IMR-90 (cell line): ENCODE measurements at regions not wholly inside any gene's neighbourhood (a gene's known extent, or its start where the extent isn't known, plus 50 kb on each side); places are given as distances from the start of the nearest gene placed in this dataset.
A peak's percentile ranks its signal among the peaks of the same experiment; 100 is the strongest.

Experiments used
- ATAC-seq: fragments of 200-7000 bp; cut with Tn5 transposase; 2 replicates; pipeline ENCODE4 v1.9.1; 2020; ENCODE audit warnings: low read depth, mild to moderate bottlenecking, moderate library complexity
- BruUV-seq: library from RNA; stranded (reverse); fragments of 400-500 nt; replicated peaks from 2 replicates; lab custom pipeline; 2021; lab: Mats Ljungman, UMichigan
- CTCF ChIA-PET: fragments of 300-600 bp; formaldehyde crosslinking; extraction: SDS; loops from one replicate; lab custom pipeline; 2021; ENCODE audit warnings: antibody characterized with exemption; lab: Yijun Ruan, JAX
- POLR2A ChIA-PET: fragments of 300-600 bp; sonication (Branson Sonifier 250); formaldehyde crosslinking; loops from one replicate; lab custom pipeline; 2022; ENCODE audit warnings: antibody characterized with exemption; ENCODE audit not compliant: unreplicated experiment; lab: Charles Lee
- DNase-seq: peaks from one replicate; pipeline ENCODE4 v3.0.0; 2013
- H2AFZ ChIP-seq: replicated peaks from 2 replicates; pipeline ENCODE3; 2013; ENCODE audit warnings: low read length, mild to moderate bottlenecking; ENCODE audit not compliant: poor library complexity
- H2AK5ac ChIP-seq: 2 replicates; pipeline ENCODE4 v1.6.1; 2013; ENCODE audit warnings: low read depth, low read length, inconsistent platforms
- H2AK9ac ChIP-seq: replicated peaks from 2 replicates; pipeline ENCODE3; 2013; ENCODE audit warnings: mild to moderate bottlenecking, low read depth, low read length, moderate library complexity; ENCODE audit not compliant: poor library complexity
- H2BK120ac ChIP-seq: 2 replicates; pipeline ENCODE4 v1.6.1; 2013; ENCODE audit warnings: low read depth, low read length, inconsistent platforms
- H2BK15ac ChIP-seq: 3 replicates; pipeline ENCODE4 v1.6.1; 2013; ENCODE audit warnings: low read depth, low read length, inconsistent platforms
- H2BK20ac ChIP-seq: 2 replicates; pipeline ENCODE4 v1.6.1; 2013; ENCODE audit warnings: low read depth, mild to moderate bottlenecking, inconsistent platforms, low read length, moderate library complexity
- H2BK5ac ChIP-seq: 2 replicates; pipeline ENCODE4 v1.6.1; 2013; ENCODE audit warnings: mild to moderate bottlenecking, low read depth, low read length, inconsistent platforms; ENCODE audit not compliant: poor library complexity, severe bottlenecking
- H3K14ac ChIP-seq: replicated peaks from 2 replicates; pipeline ENCODE4 v1.6.1; 2013; ENCODE audit warnings: low read depth, low read length, inconsistent platforms
- H3K18ac ChIP-seq: 2 replicates; pipeline ENCODE4 v1.6.1; 2013; ENCODE audit warnings: low read depth, low read length, control low read depth
- H3K23ac ChIP-seq: 2 replicates; pipeline ENCODE4 v1.6.1; 2013; ENCODE audit warnings: low read depth, low read length, inconsistent platforms
- H3K27ac ChIP-seq: 2 replicates; pipeline ENCODE4 v1.5.1; 2013; ENCODE audit warnings: mild to moderate bottlenecking, control low read depth, low read length; ENCODE audit not compliant: insufficient read depth
- H3K27me3 ChIP-seq: 2 replicates; pipeline ENCODE4 v1.6.1; 2013; ENCODE audit warnings: low read length; ENCODE audit not compliant: control insufficient read depth, insufficient read depth
- H3K36me3 ChIP-seq: 2 replicates; pipeline ENCODE4 v1.6.1; 2013; ENCODE audit warnings: low read length, mixed read lengths; ENCODE audit not compliant: control insufficient read depth, insufficient read depth
- H3K4ac ChIP-seq: 2 replicates; pipeline ENCODE4 v1.6.1; 2013; ENCODE audit warnings: low read depth, low read length, inconsistent platforms
- H3K4me1 ChIP-seq: 2 replicates; pipeline ENCODE4 v1.6.1; 2013; ENCODE audit warnings: low read length, mixed read lengths; ENCODE audit not compliant: control insufficient read depth, insufficient read depth
- H3K4me2 ChIP-seq: 2 replicates; pipeline ENCODE4 v1.6.1; 2013; ENCODE audit warnings: low read depth, mild to moderate bottlenecking, control low read depth, low read length, moderate library complexity
- H3K4me3 ChIP-seq: 2 replicates; pipeline ENCODE4 v1.5.1; 2013; ENCODE audit warnings: low read depth, mild to moderate bottlenecking, control low read depth, low read length, moderate library complexity; ENCODE audit not compliant: insufficient read depth
- H3K56ac ChIP-seq: 2 replicates; pipeline ENCODE4 v1.6.1; 2013; ENCODE audit warnings: low read length, inconsistent platforms; ENCODE audit not compliant: insufficient read depth; ENCODE audit errors: extremely low read depth
- H3K79me1 ChIP-seq, 2 experiments: 2 replicates each; pipeline ENCODE4 v1.6.1; 2013; ENCODE audit warnings: low read length in 2 of 2, inconsistent platforms in 1 of 2, low read depth in 1 of 2
- H3K9ac ChIP-seq: 2 replicates; pipeline ENCODE4 v1.6.1; 2013; ENCODE audit warnings: low read depth, low read length, control low read depth
- H3K9me1 ChIP-seq: 2 replicates; pipeline ENCODE4 v1.6.1; 2013; ENCODE audit warnings: low read length, inconsistent platforms; ENCODE audit not compliant: insufficient read depth
- H3K9me3 ChIP-seq: 2 replicates; pipeline ENCODE4 v1.6.1; 2013; ENCODE audit warnings: low read length; ENCODE audit not compliant: control insufficient read depth, insufficient read depth
- H4K20me1 ChIP-seq: 2 replicates; pipeline ENCODE4 v1.6.1; 2013; ENCODE audit warnings: low read length, inconsistent platforms; ENCODE audit not compliant: insufficient read depth
- H4K5ac ChIP-seq: 2 replicates; pipeline ENCODE4 v1.6.1; 2013; ENCODE audit warnings: mild to moderate bottlenecking, low read depth, low read length, control low read depth
- H4K8ac ChIP-seq, 2 experiments: 2 replicates each; pipeline ENCODE4 v1.6.1; 2013; ENCODE audit warnings: low read depth in 2 of 2, low read length in 2 of 2, control low read depth in 1 of 2, inconsistent platforms in 1 of 2
- H4K91ac ChIP-seq: 2 replicates; pipeline ENCODE4 v1.6.1; 2013; ENCODE audit warnings: low read depth, low read length, inconsistent platforms; ENCODE audit not compliant: insufficient read depth
- BHLHE40 ChIP-seq: fragments of 150-350 bp; IDR thresholded peaks from 2 replicates; pipeline ENCODE4 v1.6.1; 2016; ENCODE audit warnings: mild to moderate bottlenecking, low read depth, low read length
- CHD1 ChIP-seq: IDR thresholded peaks from 2 replicates; pipeline ENCODE4 v1.6.1; 2012; ENCODE audit warnings: low read depth, low read length, improper control_type of control experiment
- FOS ChIP-seq: fragments of 150-350 bp; IDR thresholded peaks from 2 replicates; pipeline ENCODE4 v1.6.1; 2016; ENCODE audit warnings: low read depth, low read length
- MAFK ChIP-seq: IDR thresholded peaks from 2 replicates; pipeline ENCODE4 v1.6.1; 2012; ENCODE audit warnings: low read depth, low read length, improper control_type of control experiment
- MXI1 ChIP-seq: IDR thresholded peaks from 2 replicates; pipeline ENCODE4 v1.6.1; 2012; ENCODE audit warnings: low read depth, mild to moderate bottlenecking, low read length, moderate library complexity, borderline replicate concordance
- NFE2L2 ChIP-seq: fragments of 150-350 bp; IDR thresholded peaks from 2 replicates; pipeline ENCODE4 v1.6.1; 2016; ENCODE audit warnings: low read depth, mild to moderate bottlenecking, low read length
- POLR2A ChIP-seq: IDR thresholded peaks from 2 replicates; pipeline ENCODE4 v1.6.1; 2012; ENCODE audit warnings: mild to moderate bottlenecking, low read depth, low read length
- RAD21 ChIP-seq: IDR thresholded peaks from 2 replicates; pipeline ENCODE4 v1.6.1; 2012; ENCODE audit warnings: low read length, improper control_type of control experiment
- RCOR1 ChIP-seq: IDR thresholded peaks from 2 replicates; pipeline ENCODE4 v1.6.1; 2012; ENCODE audit warnings: mild to moderate bottlenecking, low read length, improper control_type of control experiment; ENCODE audit not compliant: insufficient replicate concordance
- RFX5 ChIP-seq: IDR thresholded peaks from 2 replicates; pipeline ENCODE4 v1.8.0; 2012; ENCODE audit warnings: low read depth, mild to moderate bottlenecking, low read length, moderate library complexity
- SMC3 ChIP-seq: fragments of 150-350 bp; IDR thresholded peaks from 2 replicates; pipeline ENCODE4 v1.6.1; 2016; ENCODE audit warnings: low read depth, mild to moderate bottlenecking, antibody characterized with exemption, low read length, moderate library complexity
- WGBS, 2 experiments: methylation state at CpG; one replicate each; pipeline versions ENCODE4 v1.1.5 to v1.1.7; 2013; ENCODE audit warnings: missing lambda C conversion rate in 2 of 2; ENCODE audit not compliant: insufficient read length in 1 of 2; ENCODE audit errors: extremely low coverage in 2 of 2; 5-methylcytosine and 5-hydroxymethylcytosine counted together
- dilution Hi-C: fragments of 300-500 bp; cut with HindIII; formaldehyde crosslinking; loops from one replicate; pipeline ENCODE4 v1.14.3; 2018; ENCODE audit warnings: low sequenced_read_pairs; ENCODE audit not compliant: unreplicated experiment
- in situ Hi-C: fragments of 300-500 bp; cut with MboI; formaldehyde crosslinking; loops from 3 replicates; pipeline ENCODE4 v1.14.3; 2019; ENCODE audit warnings: low sequenced_read_pairs, inconsistent platforms, mixed read lengths
- intact Hi-C: fragments of 100-400 bp; cut with micrococcal nuclease; formaldehyde crosslinking; loops from 2 replicates; pipeline ENCODE4 v1.10.0; 2022
- TF ChIP-seq, protein P1 (sequence below): fragments of 150-350 bp; IDR thresholded peaks from 2 replicates; pipeline ENCODE4 v1.6.1; 2017; ENCODE audit warnings: mild to moderate bottlenecking, antibody characterized with exemption, low read length, low read depth
- TF ChIP-seq, protein P2 (sequence below): conservative IDR thresholded peaks from 2 replicates; pipeline ENCODE4 v1.5.1; 2012; ENCODE audit warnings: mild to moderate bottlenecking, low read depth, low read length, improper control_type of control experiment

DNA sequence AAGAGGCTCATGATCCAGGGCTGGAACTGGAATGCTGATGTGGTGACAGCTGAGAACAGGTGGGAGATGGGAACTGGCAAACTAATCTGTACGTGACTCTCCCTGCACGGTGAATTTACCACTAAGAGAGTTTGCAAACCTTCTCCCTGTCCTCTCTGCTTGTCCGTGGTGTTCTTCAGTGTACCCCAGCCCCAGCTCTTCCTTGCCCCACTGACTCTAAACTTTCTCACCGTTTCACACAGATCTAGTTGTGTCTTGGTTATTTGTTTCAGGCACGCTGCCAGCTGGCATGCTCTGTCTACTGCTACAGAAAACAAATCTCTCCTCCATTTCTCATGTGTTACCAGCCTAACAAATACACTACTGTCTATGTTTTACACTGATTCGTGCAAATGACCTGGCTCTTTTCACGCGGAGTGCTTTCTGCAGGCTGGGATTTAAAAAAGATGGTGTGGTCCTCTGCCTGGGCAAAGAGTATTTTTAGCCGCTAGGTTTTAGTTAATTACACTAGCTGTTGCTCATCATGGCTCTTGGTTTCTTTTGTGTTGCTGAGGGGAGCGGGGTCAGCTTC, 192.7 kb upstream of the LRIG1 start:
- H3K4me2 ChIP-seq = no peak overlapping the region; the same call in 1 of the 2 replicates
- no peak overlapping the region for H2BK5ac ChIP-seq
- H2BK120ac ChIP-seq = no peak overlapping the region
- H3K27me3 ChIP-seq = no peaks in the 10 kb centered on the region
- H3K4me3 ChIP-seq = no peak overlapping the region
- WGBS, 2 experiments = 20% methylated on average over 1 of the region's 10 CpGs; no CpG with 5 or more reads in 1 of the 2 experiments
- no peak overlapping the region for H3K56ac ChIP-seq
- TF ChIP-seq CHD1 (no peak), MAFK (no peak), RFX5 (no peak), RAD21 (no peak), SMC3 (no peak), FOS (no peak), BHLHE40 (no peak), POLR2A (no peak), RCOR1 (no peak), NFE2L2 (no peak), MXI1 (no peak)
- TF ChIP-seq, protein P1, sequence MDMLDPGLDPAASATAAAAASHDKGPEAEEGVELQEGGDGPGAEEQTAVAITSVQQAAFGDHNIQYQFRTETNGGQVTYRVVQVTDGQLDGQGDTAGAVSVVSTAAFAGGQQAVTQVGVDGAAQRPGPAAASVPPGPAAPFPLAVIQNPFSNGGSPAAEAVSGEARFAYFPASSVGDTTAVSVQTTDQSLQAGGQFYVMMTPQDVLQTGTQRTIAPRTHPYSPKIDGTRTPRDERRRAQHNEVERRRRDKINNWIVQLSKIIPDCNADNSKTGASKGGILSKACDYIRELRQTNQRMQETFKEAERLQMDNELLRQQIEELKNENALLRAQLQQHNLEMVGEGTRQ = no peak
- TF ChIP-seq, protein P2, sequence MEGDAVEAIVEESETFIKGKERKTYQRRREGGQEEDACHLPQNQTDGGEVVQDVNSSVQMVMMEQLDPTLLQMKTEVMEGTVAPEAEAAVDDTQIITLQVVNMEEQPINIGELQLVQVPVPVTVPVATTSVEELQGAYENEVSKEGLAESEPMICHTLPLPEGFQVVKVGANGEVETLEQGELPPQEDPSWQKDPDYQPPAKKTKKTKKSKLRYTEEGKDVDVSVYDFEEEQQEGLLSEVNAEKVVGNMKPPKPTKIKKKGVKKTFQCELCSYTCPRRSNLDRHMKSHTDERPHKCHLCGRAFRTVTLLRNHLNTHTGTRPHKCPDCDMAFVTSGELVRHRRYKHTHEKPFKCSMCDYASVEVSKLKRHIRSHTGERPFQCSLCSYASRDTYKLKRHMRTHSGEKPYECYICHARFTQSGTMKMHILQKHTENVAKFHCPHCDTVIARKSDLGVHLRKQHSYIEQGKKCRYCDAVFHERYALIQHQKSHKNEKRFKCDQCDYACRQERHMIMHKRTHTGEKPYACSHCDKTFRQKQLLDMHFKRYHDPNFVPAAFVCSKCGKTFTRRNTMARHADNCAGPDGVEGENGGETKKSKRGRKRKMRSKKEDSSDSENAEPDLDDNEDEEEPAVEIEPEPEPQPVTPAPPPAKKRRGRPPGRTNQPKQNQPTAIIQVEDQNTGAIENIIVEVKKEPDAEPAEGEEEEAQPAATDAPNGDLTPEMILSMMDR = no peak
- in situ Hi-C loops (no loop called here), dilution Hi-C loops (no loop called here), intact Hi-C loops (no loop called here)
- peak overlapping the region; percentile 45 for H2AFZ ChIP-seq
- H4K91ac ChIP-seq = no peak overlapping the region
- ATAC-seq = peak; percentile 42
- H4K5ac ChIP-seq = no peak overlapping the region
- H4K8ac ChIP-seq = peak overlapping the region in 1 of 2 experiments; percentile 24; a peak in 1 of 4 replicates
- H3K18ac ChIP-seq = no peak overlapping the region
- BruUV-seq = no TSS peak
- H2AK5ac ChIP-seq = no peak overlapping the region
- no peaks in the 10 kb centered on the region for H3K9me3 ChIP-seq
- no peaks in the 10 kb centered on the region for H4K20me1 ChIP-seq
- H2AK9ac ChIP-seq = no peak overlapping the region
- H3K4me1 ChIP-seq = no peaks in the 10 kb centered on the region; the same call in 1 of the 2 replicates
- POLR2A ChIA-PET = no interaction called here
- H3K23ac ChIP-seq = no peak overlapping the region
- no peak overlapping the region for H3K9ac ChIP-seq
- no peak overlapping the region for H3K14ac ChIP-seq
- DNase-seq = peak; percentile 43
- H3K27ac ChIP-seq = no peak overlapping the region
- no peaks in the 10 kb centered on the region for H3K36me3 ChIP-seq
- no peaks in the 10 kb centered on the region for H3K9me1 ChIP-seq
- CTCF ChIA-PET = no interaction called here
- no peak overlapping the region for H3K4ac ChIP-seq
- no peak overlapping the region for H2BK15ac ChIP-seq
- H3K79me1 ChIP-seq = no peaks in the 10 kb centered on the region
- H2BK20ac ChIP-seq = no peak overlapping the region
